BE2C (cell line): ENCODE measurements at regions not wholly inside any gene's neighbourhood (a gene's known extent, or its start where the extent isn't known, plus 50 kb on each side); places are given as distances from the start of the nearest gene placed in this dataset.

Experiments
- DNase-seq: peaks from one replicate; pipeline ENCODE4 v3.0.0-alpha.2; 2020
- H3K27me3 ChIP-seq: fragments of 250-450 bp; sonication (Bioruptor Pico); 2 replicates; pipeline ENCODE4 v1.5.1; 2020; ENCODE audit warnings: mild to moderate bottlenecking
- H3K36me3 ChIP-seq: fragments of 250-450 bp; sonication (Bioruptor Pico); 2 replicates; pipeline ENCODE4 v1.5.1; 2020; ENCODE audit warnings: mild to moderate bottlenecking
- H3K4me1 ChIP-seq: fragments of 250-450 bp; sonication (Bioruptor Pico); 2 replicates; pipeline ENCODE4 v1.5.1; 2020
- H3K4me3 ChIP-seq: 2 replicates; pipeline ENCODE4 v1.5.1; 2011; ENCODE audit warnings: low read depth, low read length
- H3K9me3 ChIP-seq: fragments of 250-450 bp; sonication (Bioruptor Pico); 2 replicates; pipeline ENCODE4 v1.5.1; 2020
- TF ChIP-seq, protein P1 (sequence below): IDR thresholded peaks from 2 replicates; pipeline ENCODE4 v1.5.1; 2012; ENCODE audit warnings: mild to moderate bottlenecking, low read depth, low read length

- H3K4me1 ChIP-seq: peaks cover 61% of the 10 kb centered on the region
- TF ChIP-seq, protein P1, sequence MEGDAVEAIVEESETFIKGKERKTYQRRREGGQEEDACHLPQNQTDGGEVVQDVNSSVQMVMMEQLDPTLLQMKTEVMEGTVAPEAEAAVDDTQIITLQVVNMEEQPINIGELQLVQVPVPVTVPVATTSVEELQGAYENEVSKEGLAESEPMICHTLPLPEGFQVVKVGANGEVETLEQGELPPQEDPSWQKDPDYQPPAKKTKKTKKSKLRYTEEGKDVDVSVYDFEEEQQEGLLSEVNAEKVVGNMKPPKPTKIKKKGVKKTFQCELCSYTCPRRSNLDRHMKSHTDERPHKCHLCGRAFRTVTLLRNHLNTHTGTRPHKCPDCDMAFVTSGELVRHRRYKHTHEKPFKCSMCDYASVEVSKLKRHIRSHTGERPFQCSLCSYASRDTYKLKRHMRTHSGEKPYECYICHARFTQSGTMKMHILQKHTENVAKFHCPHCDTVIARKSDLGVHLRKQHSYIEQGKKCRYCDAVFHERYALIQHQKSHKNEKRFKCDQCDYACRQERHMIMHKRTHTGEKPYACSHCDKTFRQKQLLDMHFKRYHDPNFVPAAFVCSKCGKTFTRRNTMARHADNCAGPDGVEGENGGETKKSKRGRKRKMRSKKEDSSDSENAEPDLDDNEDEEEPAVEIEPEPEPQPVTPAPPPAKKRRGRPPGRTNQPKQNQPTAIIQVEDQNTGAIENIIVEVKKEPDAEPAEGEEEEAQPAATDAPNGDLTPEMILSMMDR: no peak
- peak overlapping the region; percentile 19; the same call in 1 of the 2 replicates for H3K4me3 ChIP-seq
- H3K9me3 ChIP-seq: no peaks in the 10 kb centered on the region
- peaks cover 20% of the 10 kb centered on the region for H3K36me3 ChIP-seq
- no peaks in the 10 kb centered on the region for H3K27me3 ChIP-seq
- peak; percentile 85 for DNase-seq
Observed at GRCh38 chr17:77420804-77421629, 280.2 kb downstream of the SEC14L1 start.

- Histone ChIP-seq H3K9me3 (no peaks in the 10 kb centered on the region), H3K36me3 (peaks cover 16% of the 10 kb centered on the region), H3K4me3 (no peak overlapping the region), H3K27me3 (no peaks in the 10 kb centered on the region), H3K4me1 (peaks cover 67% of the 10 kb centered on the region)
- no peak for DNase-seq
- TF ChIP-seq, protein P1: no peak
Observed at GRCh38 chr17:77421630-77421972, 280.8 kb downstream of the SEC14L1 start.

GRCh38 chr17:77422104-77422747 is 281.5 kb downstream of the SEC14L1 start:
- Histone ChIP-seq H3K4me1 (peaks cover 73% of the 10 kb centered on the region), H3K36me3 (peaks cover 14% of the 10 kb centered on the region), H3K9me3 (no peaks in the 10 kb centered on the region), H3K4me3 (no peak overlapping the region), H3K27me3 (no peaks in the 10 kb centered on the region)
- TF ChIP-seq, protein P1: no peak
- no peak for DNase-seq

GRCh38 chr17:77422748-77423113 is 282.0 kb downstream of the SEC14L1 start:
- Histone ChIP-seq H3K9me3 (no peaks in the 10 kb centered on the region), H3K4me3 (no peak overlapping the region), H3K27me3 (no peaks in the 10 kb centered on the region), H3K4me1 (peaks cover 78% of the 10 kb centered on the region), H3K36me3 (peaks cover 14% of the 10 kb centered on the region)
- peak; percentile 50 for DNase-seq
- TF ChIP-seq, protein P1: no peak

DNA sequence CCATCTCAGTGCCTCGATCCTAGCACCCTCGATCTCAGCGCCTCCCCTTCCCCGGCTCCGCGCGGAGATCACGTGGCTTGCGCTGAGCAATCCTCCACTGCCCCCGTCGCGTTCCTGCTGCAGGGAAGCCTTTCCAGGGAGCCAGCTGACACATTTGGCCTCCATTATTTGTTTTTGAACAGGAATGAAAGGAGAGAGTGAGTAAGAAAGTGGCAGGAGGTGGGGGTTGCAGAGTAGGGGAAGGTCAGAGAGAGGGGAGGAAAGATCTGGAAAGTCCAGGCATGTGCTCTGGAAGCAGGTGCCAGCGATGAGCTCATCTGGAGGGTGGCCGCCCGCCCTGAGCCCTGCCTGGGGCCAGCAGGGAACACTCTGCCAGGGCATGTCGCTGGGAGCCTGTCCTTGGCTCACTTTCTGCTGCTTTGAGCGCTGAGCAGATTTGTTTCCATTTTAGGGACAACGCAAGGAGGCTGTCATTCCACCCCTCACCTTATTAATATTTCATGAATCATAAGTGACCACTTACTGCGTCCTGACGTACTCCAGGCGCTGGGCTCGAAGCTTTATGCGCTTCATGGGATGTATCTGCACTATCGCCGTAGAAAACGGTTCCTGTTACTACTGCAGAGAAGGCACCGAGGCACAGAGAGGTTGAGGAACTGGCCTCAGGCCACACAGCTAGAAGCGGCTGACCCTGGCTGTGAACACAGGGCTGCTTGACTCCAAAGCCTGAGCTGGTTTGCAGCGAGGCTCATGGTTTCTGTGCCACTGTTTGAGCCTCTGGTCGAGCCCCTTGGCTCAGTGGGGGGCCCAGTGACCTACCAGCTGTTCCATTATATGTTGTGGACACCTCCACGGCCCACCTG is 283.1 kb downstream of the SEC14L1 start:
- peak; percentile 73 for DNase-seq
- H3K4me1 ChIP-seq: peaks cover 77% of the 10 kb centered on the region
- H3K4me3 ChIP-seq: no peak overlapping the region
- H3K27me3 ChIP-seq: no peaks in the 10 kb centered on the region
- TF ChIP-seq, protein P1: no peak
- no peaks in the 10 kb centered on the region for H3K9me3 ChIP-seq
- peaks cover 10% of the 10 kb centered on the region for H3K36me3 ChIP-seq
